Loucy (cell line): ENCODE measurements at regions not wholly inside any gene's neighbourhood (a gene's known extent, or its start where the extent isn't known, plus 50 kb on each side); places are given as distances from the start of the nearest gene placed in this dataset.

Source experiments
- H2AFZ ChIP-seq: fragments of 200-600 bp; sonication (generic); 2 replicates; pipeline ENCODE4 v1.6.0; 2016; ENCODE audit warnings: antibody characterized with exemption, mild to moderate bottlenecking, low read length, moderate library complexity
- H3F3A ChIP-seq: fragments of 200-600 bp; 2 replicates; pipeline ENCODE4 v1.6.0; 2016; ENCODE audit warnings: antibody characterized with exemption, low read depth, mild to moderate bottlenecking
- H3K27me3 ChIP-seq: fragments of 200-600 bp; sonication (generic); 2 replicates; pipeline ENCODE4 v1.6.1; 2014; ENCODE audit warnings: low read length, mild to moderate bottlenecking; ENCODE audit not compliant: insufficient read depth, poor library complexity, severe bottlenecking
- H3K36me3 ChIP-seq: fragments of 200-600 bp; sonication (generic); 2 replicates; pipeline ENCODE4 v1.6.1; 2016; ENCODE audit warnings: low read length; ENCODE audit not compliant: insufficient read depth
- H3K4me1 ChIP-seq: fragments of 200-600 bp; sonication (generic); 2 replicates; pipeline ENCODE4 v1.5.1; 2014; ENCODE audit warnings: low read length, mild to moderate bottlenecking; ENCODE audit not compliant: insufficient read depth, poor library complexity, severe bottlenecking
- H3K4me2 ChIP-seq: fragments of 200-600 bp; sonication (generic); 2 replicates; pipeline ENCODE4 v1.6.0; 2014; ENCODE audit warnings: antibody characterized with exemption, low read length, low read depth, mild to moderate bottlenecking; ENCODE audit not compliant: poor library complexity, severe bottlenecking
- H3K4me3 ChIP-seq: fragments of 200-600 bp; sonication (generic); 2 replicates; pipeline ENCODE4 v1.5.1; 2014; ENCODE audit warnings: low read length, mild to moderate bottlenecking, mixed read lengths; ENCODE audit not compliant: poor library complexity, severe bottlenecking
- H3K79me2 ChIP-seq: fragments of 200-600 bp; sonication (generic); 2 replicates; pipeline ENCODE4 v1.6.1; 2014; ENCODE audit warnings: low read length; ENCODE audit not compliant: insufficient read depth
- H3K9ac ChIP-seq: fragments of 200-600 bp; sonication (generic); 2 replicates; pipeline ENCODE4 v1.6.0; 2014; ENCODE audit warnings: mild to moderate bottlenecking, low read depth, low read length, moderate library complexity; ENCODE audit not compliant: poor library complexity, severe bottlenecking
- H3K9me2 ChIP-seq: fragments of 200-600 bp; sonication (generic); replicated peaks from 2 replicates; pipeline ENCODE4 v1.6.1; 2016; ENCODE audit warnings: low read depth, low read length, mixed read lengths
- H3K9me3 ChIP-seq: fragments of 200-600 bp; sonication (generic); 2 replicates; pipeline ENCODE4 v1.6.1; 2014; ENCODE audit warnings: mild to moderate bottlenecking, antibody characterized with exemption, low read length, low read depth; ENCODE audit not compliant: insufficient read depth
- H4K20me1 ChIP-seq: fragments of 200-600 bp; sonication (generic); 2 replicates; pipeline ENCODE4 v1.6.0; 2014; ENCODE audit warnings: antibody characterized with exemption, low read length, mild to moderate bottlenecking; ENCODE audit not compliant: insufficient read depth, poor library complexity, severe bottlenecking
- EZH2phosphoT487 ChIP-seq: fragments of 200-600 bp; IDR thresholded peaks from 2 replicates; pipeline ENCODE4 v1.6.1; 2018; ENCODE audit warnings: antibody characterized with exemption, mild to moderate bottlenecking, moderate library complexity, borderline replicate concordance
- TF ChIP-seq, protein P1 (sequence below): fragments of 200-600 bp; sonication (generic); conservative IDR thresholded peaks from 2 replicates; pipeline ENCODE4 v1.5.1; 2014; ENCODE audit warnings: mild to moderate bottlenecking, antibody characterized with exemption, low read length

GRCh38 chr1:170316270-170316669 lies 170.5 kb downstream of the NTMT2 start:
- no peaks in the 10 kb centered on the region for H3K79me2 ChIP-seq
- H4K20me1 ChIP-seq, result no peaks in the 10 kb centered on the region
- H3K4me2 ChIP-seq, result no peak overlapping the region

GRCh38 chr1:170318141-170318540 lies 172.4 kb downstream of the NTMT2 start:
- H3F3A ChIP-seq, result no peaks in the 10 kb centered on the region
- no peaks in the 10 kb centered on the region for H3K9me2 ChIP-seq
- no peak overlapping the region for H3K4me3 ChIP-seq
- H3K36me3 ChIP-seq, result no peaks in the 10 kb centered on the region
- H3K27me3 ChIP-seq, result no peaks in the 10 kb centered on the region
- no peaks in the 10 kb centered on the region for H4K20me1 ChIP-seq
- H3K4me2 ChIP-seq, result no peak overlapping the region
- no peaks in the 10 kb centered on the region for H3K79me2 ChIP-seq
- no peak overlapping the region for H2AFZ ChIP-seq
- TF ChIP-seq, protein P1, sequence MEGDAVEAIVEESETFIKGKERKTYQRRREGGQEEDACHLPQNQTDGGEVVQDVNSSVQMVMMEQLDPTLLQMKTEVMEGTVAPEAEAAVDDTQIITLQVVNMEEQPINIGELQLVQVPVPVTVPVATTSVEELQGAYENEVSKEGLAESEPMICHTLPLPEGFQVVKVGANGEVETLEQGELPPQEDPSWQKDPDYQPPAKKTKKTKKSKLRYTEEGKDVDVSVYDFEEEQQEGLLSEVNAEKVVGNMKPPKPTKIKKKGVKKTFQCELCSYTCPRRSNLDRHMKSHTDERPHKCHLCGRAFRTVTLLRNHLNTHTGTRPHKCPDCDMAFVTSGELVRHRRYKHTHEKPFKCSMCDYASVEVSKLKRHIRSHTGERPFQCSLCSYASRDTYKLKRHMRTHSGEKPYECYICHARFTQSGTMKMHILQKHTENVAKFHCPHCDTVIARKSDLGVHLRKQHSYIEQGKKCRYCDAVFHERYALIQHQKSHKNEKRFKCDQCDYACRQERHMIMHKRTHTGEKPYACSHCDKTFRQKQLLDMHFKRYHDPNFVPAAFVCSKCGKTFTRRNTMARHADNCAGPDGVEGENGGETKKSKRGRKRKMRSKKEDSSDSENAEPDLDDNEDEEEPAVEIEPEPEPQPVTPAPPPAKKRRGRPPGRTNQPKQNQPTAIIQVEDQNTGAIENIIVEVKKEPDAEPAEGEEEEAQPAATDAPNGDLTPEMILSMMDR, result no peak
- TF ChIP-seq EZH2phosphoT487, result no peak
- no peak overlapping the region for H3K9ac ChIP-seq
- H3K9me3 ChIP-seq, result no peaks in the 10 kb centered on the region
- no peaks in the 10 kb centered on the region for H3K4me1 ChIP-seq

More at GRCh38 chr1:170316270-170316669, 170.5 kb downstream of the NTMT2 start:
- H3K27me3 ChIP-seq, result no peaks in the 10 kb centered on the region
- H3K9ac ChIP-seq, result no peak overlapping the region
- no peaks in the 10 kb centered on the region for H3K9me3 ChIP-seq
- H3K4me1 ChIP-seq, result no peaks in the 10 kb centered on the region
- no peaks in the 10 kb centered on the region for H3K9me2 ChIP-seq
- H3K36me3 ChIP-seq, result no peaks in the 10 kb centered on the region
- no peak for TF ChIP-seq EZH2phosphoT487
- TF ChIP-seq, protein P1, result no peak
- no peaks in the 10 kb centered on the region for H3F3A ChIP-seq
- H3K4me3 ChIP-seq, result no peak overlapping the region
- H2AFZ ChIP-seq, result no peak overlapping the region

- Histone ChIP-seq H3K79me2 (no peaks in the 10 kb centered on the region), H4K20me1 (no peaks in the 10 kb centered on the region), H2AFZ (no peak overlapping the region), H3K4me2 (no peak overlapping the region), H3K9me2 (no peaks in the 10 kb centered on the region), H3K9me3 (no peaks in the 10 kb centered on the region), H3K4me1 (no peaks in the 10 kb centered on the region), H3K9ac (no peak overlapping the region), H3F3A (no peaks in the 10 kb centered on the region), H3K36me3 (no peaks in the 10 kb centered on the region), H3K27me3 (no peaks in the 10 kb centered on the region), H3K4me3 (no peak overlapping the region)
- TF ChIP-seq, protein P1, result no peak
- no peak for TF ChIP-seq EZH2phosphoT487
Observed at GRCh38 chr1:170318736-170319135, 173.0 kb downstream of the NTMT2 start.
